ENCODE measurements at regions not wholly inside any gene's neighbourhood (a gene's known extent, or its start where the extent isn't known, plus 50 kb on each side); places are given as distances from the start of the nearest gene placed in this dataset.

DNA sequence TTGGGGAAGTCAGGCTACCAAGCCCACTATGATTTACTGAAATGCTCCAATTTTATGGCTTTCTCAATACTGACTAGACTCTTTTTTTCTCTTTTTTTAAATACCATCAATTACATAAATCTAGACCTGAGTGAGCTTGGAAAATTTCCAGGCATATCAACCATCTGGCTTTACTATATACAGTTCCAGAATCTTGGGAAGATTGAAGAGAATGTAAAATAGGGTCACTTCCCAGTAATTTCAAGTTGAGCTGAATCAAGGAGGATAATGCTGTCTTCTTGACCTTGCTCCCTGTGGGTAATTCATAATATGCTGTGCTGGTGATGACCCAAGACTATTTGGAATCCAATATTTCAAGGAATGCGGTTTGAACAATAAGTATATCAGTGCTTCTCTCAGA is 108.1 kb downstream of the MAP3K21 start:
- Mint-ChIP-seq H3K36me3 (ENCODE audit: unreplicated experiment) (no peaks in the 10 kb centered on the region), H3K4me1 (ENCODE audit: unreplicated experiment) (peaks cover 4% of the 10 kb centered on the region), H3K4me3 (ENCODE audit: unreplicated experiment) (no peak overlapping the region), H3K9me3 (ENCODE audit: unreplicated experiment) (no peaks in the 10 kb centered on the region), H3K27me3 (ENCODE audit: unreplicated experiment) (no peaks in the 10 kb centered on the region), H3K27ac (ENCODE audit: unreplicated experiment) (no peak overlapping the region)
- DNase-seq (ENCODE audit: extremely low spot score, unreplicated experiment): no peak
- TF ChIP-seq, protein P1, sequence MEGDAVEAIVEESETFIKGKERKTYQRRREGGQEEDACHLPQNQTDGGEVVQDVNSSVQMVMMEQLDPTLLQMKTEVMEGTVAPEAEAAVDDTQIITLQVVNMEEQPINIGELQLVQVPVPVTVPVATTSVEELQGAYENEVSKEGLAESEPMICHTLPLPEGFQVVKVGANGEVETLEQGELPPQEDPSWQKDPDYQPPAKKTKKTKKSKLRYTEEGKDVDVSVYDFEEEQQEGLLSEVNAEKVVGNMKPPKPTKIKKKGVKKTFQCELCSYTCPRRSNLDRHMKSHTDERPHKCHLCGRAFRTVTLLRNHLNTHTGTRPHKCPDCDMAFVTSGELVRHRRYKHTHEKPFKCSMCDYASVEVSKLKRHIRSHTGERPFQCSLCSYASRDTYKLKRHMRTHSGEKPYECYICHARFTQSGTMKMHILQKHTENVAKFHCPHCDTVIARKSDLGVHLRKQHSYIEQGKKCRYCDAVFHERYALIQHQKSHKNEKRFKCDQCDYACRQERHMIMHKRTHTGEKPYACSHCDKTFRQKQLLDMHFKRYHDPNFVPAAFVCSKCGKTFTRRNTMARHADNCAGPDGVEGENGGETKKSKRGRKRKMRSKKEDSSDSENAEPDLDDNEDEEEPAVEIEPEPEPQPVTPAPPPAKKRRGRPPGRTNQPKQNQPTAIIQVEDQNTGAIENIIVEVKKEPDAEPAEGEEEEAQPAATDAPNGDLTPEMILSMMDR (IDR thresholded peaks at IDR 0.05): no peak

GRCh38 chr1:233439721-233440120 is 112.2 kb downstream of the MAP3K21 start:
- peaks cover 4% of the 10 kb centered on the region for H3K4me1 Mint-ChIP-seq (ENCODE audit: unreplicated experiment)
- H3K27me3 Mint-ChIP-seq (ENCODE audit: unreplicated experiment): no peaks in the 10 kb centered on the region
- H3K9me3 Mint-ChIP-seq (ENCODE audit: unreplicated experiment): no peaks in the 10 kb centered on the region
- H3K27ac Mint-ChIP-seq (ENCODE audit: unreplicated experiment): no peak overlapping the region
- H3K36me3 Mint-ChIP-seq (ENCODE audit: unreplicated experiment): no peaks in the 10 kb centered on the region
- H3K4me3 Mint-ChIP-seq (ENCODE audit: unreplicated experiment): no peak overlapping the region
- DNase-seq (ENCODE audit: extremely low spot score, unreplicated experiment): no peak
- TF ChIP-seq, protein P1 (IDR thresholded peaks at IDR 0.05): no peak

- Mint-ChIP-seq H3K4me3 (ENCODE audit: unreplicated experiment) (no peak overlapping the region), H3K4me1 (ENCODE audit: unreplicated experiment) (peaks cover 4% of the 10 kb centered on the region), H3K27ac (ENCODE audit: unreplicated experiment) (no peak overlapping the region), H3K9me3 (ENCODE audit: unreplicated experiment) (no peaks in the 10 kb centered on the region), H3K27me3 (ENCODE audit: unreplicated experiment) (no peaks in the 10 kb centered on the region), H3K36me3 (ENCODE audit: unreplicated experiment) (no peaks in the 10 kb centered on the region)
- no peak for DNase-seq (ENCODE audit: extremely low spot score, unreplicated experiment)
- TF ChIP-seq, protein P1 (IDR thresholded peaks at IDR 0.05): peak; percentile 75
Observed at GRCh38 chr1:233440951-233441401, 113.5 kb downstream of the MAP3K21 start.

GRCh38 chr1:233442026-233442780 is 114.7 kb downstream of the MAP3K21 start:
- Mint-ChIP-seq H3K27ac (ENCODE audit: unreplicated experiment) (no peak overlapping the region), H3K27me3 (ENCODE audit: unreplicated experiment) (no peaks in the 10 kb centered on the region), H3K4me1 (ENCODE audit: unreplicated experiment) (peaks cover 4% of the 10 kb centered on the region), H3K36me3 (ENCODE audit: unreplicated experiment) (no peaks in the 10 kb centered on the region), H3K9me3 (ENCODE audit: unreplicated experiment) (no peaks in the 10 kb centered on the region), H3K4me3 (ENCODE audit: unreplicated experiment) (no peak overlapping the region)
- no peak for DNase-seq (ENCODE audit: extremely low spot score, unreplicated experiment)
- TF ChIP-seq, protein P1 (IDR thresholded peaks at IDR 0.05): no peak

GRCh38 chr1:233443040-233443760 is 115.7 kb downstream of the MAP3K21 start:
- no peaks in the 10 kb centered on the region for H3K36me3 Mint-ChIP-seq (ENCODE audit: unreplicated experiment)
- H3K27me3 Mint-ChIP-seq (ENCODE audit: unreplicated experiment): no peaks in the 10 kb centered on the region
- H3K27ac Mint-ChIP-seq (ENCODE audit: unreplicated experiment): no peak overlapping the region
- H3K4me1 Mint-ChIP-seq (ENCODE audit: unreplicated experiment): peaks cover 4% of the 10 kb centered on the region
- TF ChIP-seq, protein P1 (IDR thresholded peaks at IDR 0.05): no peak
- no peak for DNase-seq (ENCODE audit: extremely low spot score, unreplicated experiment)
- H3K4me3 Mint-ChIP-seq (ENCODE audit: unreplicated experiment): no peak overlapping the region
- no peaks in the 10 kb centered on the region for H3K9me3 Mint-ChIP-seq (ENCODE audit: unreplicated experiment)
